DMS114 treated with DMSO at 0.1 percent for 48 hours (cell line): ENCODE measurements at regions not wholly inside any gene's neighbourhood (a gene's known extent, or its start where the extent isn't known, plus 50 kb on each side); places are given as distances from the start of the nearest gene placed in this dataset.
"Not testable (repeated sequence)": the region's sequence is repeated elsewhere in the genome, so short reads cannot be mapped to it uniquely, and the experiment has no call there.

Experiments used
- DNase-seq: peaks from one replicate; lab custom pipeline; 2025; ENCODE audit not compliant: unreplicated experiment; lab: John Stamatoyannopoulos, UW

GRCh38 chr21:19198801-19199200 is 795.2 kb upstream of the TMPRSS15 start:
- no peak for DNase-seq

GRCh38 chr21:19218163-19218562 is 814.6 kb upstream of the TMPRSS15 start:
- no peak for DNase-seq

GRCh38 chr21:19224090-19224489 is 820.5 kb upstream of the TMPRSS15 start:
- DNase-seq = no peak

GRCh38 chr21:19228226-19228625 is 824.6 kb upstream of the TMPRSS15 start:
- no peak for DNase-seq

- DNase-seq = not testable (repeated sequence)
These were observed 830.3 kb upstream of the TMPRSS15 start for GRCh38 chr21:19233841-19234240.

- DNase-seq = no peak
These were observed 832.6 kb upstream of the TMPRSS15 start for GRCh38 chr21:19236209-19236608.

- DNase-seq = no peak
These were observed 834.0 kb upstream of the TMPRSS15 start for GRCh38 chr21:19237608-19238007.

- no peak for DNase-seq
These were observed 836.1 kb upstream of the TMPRSS15 start for GRCh38 chr21:19239696-19240095.

GRCh38 chr21:19244502-19245187 is 841.1 kb upstream of the TMPRSS15 start:
- no peak for DNase-seq

- no peak for DNase-seq
These were observed 841.6 kb upstream of the TMPRSS15 start for GRCh38 chr21:19245188-19245580.

GRCh38 chr21:19246018-19246417 is 842.4 kb upstream of the TMPRSS15 start:
- no peak for DNase-seq

- DNase-seq = no peak
These were observed 853.5 kb upstream of the TMPRSS15 start for GRCh38 chr21:19256934-19257660.

GRCh38 chr21:19261731-19262376 is 858.3 kb upstream of the TMPRSS15 start:
- no peak for DNase-seq

- DNase-seq = no peak
These were observed 863.1 kb upstream of the TMPRSS15 start for GRCh38 chr21:19266636-19267035.

- DNase-seq = no peak
These were observed 865.1 kb upstream of the TMPRSS15 start for GRCh38 chr21:19268686-19269085.

- no peak for DNase-seq
These were observed 871.5 kb upstream of the TMPRSS15 start for GRCh38 chr21:19275065-19275464.

GRCh38 chr21:19276665-19277064 is 873.1 kb upstream of the TMPRSS15 start:
- DNase-seq = no peak

- no peak for DNase-seq
These were observed 883.3 kb upstream of the TMPRSS15 start for GRCh38 chr21:19286876-19287275.

- DNase-seq = no peak
These were observed 886.7 kb upstream of the TMPRSS15 start for GRCh38 chr21:19290328-19290727.

- DNase-seq = no peak
These were observed 916.7 kb upstream of the TMPRSS15 start for GRCh38 chr21:19320291-19320690.

GRCh38 chr21:19321688-19322087 is 918.1 kb upstream of the TMPRSS15 start:
- no peak for DNase-seq

GRCh38 chr21:19322360-19322759 is 918.8 kb upstream of the TMPRSS15 start:
- no peak for DNase-seq
